Central memory CD8-positive, alpha-beta T cell (primary cell): ENCODE measurements at regions not wholly inside any gene's neighbourhood (a gene's known extent, or its start where the extent isn't known, plus 50 kb on each side); places are given as distances from the start of the nearest gene placed in this dataset.
"Not testable (repeated sequence)": the region's sequence is repeated elsewhere in the genome, so short reads cannot be mapped to it uniquely, and the experiment has no call there.

Experiments used
- ATAC-seq: fragments of 150-1000 bp; cut with Tn5 transposase; replicated peaks from 2 replicates; pipeline ENCODE4 v1.10.0; 2022; ENCODE audit warnings: mild to moderate bottlenecking, moderate FRiP score, moderate number of reproducible peaks; ENCODE audit not compliant: poor library complexity, severe bottlenecking; ENCODE audit errors: extremely low read depth
- DNase-seq, 2 donors: peaks; one replicate each; pipeline ENCODE4 v3.0.0; 2021; ENCODE audit warnings: low spot score in 2 of 2
- H3K27ac Mint-ChIP-seq: one replicate; pipeline ENCODE4 v1.8.0; 2022; ENCODE audit warnings: low read depth, mild to moderate bottlenecking, moderate library complexity, mixed read lengths
- H3K27me3 Mint-ChIP-seq: one replicate; pipeline ENCODE4 v1.8.0; 2022; ENCODE audit warnings: mixed read lengths
- H3K36me3 Mint-ChIP-seq: one replicate; pipeline ENCODE4 v1.8.0; 2022; ENCODE audit warnings: mild to moderate bottlenecking, moderate library complexity, mixed read lengths; ENCODE audit not compliant: insufficient read depth
- H3K4me1 Mint-ChIP-seq: one replicate; pipeline ENCODE4 v1.8.0; 2022; ENCODE audit warnings: mixed read lengths
- H3K4me3 Mint-ChIP-seq: one replicate; pipeline ENCODE4 v1.8.0; 2022; ENCODE audit warnings: mild to moderate bottlenecking, moderate library complexity, mixed read lengths
- H3K9me3 Mint-ChIP-seq: one replicate; pipeline ENCODE4 v1.8.0; 2022; ENCODE audit warnings: mixed read lengths

DNA sequence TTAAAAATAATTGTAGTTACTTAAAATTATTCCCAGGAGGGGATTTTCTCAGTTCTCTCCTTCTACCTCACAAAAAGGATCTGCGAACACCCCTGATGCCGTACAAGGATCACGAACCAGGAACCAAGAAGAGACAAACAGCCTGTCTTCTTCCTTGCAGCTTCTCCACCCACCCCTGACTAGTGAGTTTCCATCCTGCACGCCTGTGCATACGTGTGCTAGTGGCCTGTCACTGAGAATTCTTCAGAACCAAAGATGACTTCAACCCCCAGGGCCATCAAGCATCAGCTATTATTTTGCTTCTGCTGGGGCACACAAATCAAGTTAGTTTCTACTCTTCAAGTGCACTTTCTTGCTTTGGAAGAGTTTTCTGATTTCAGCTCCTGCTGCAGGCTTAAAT lies 175.5 kb upstream of the KLF6 start:
- Mint-ChIP-seq H3K36me3 (peaks cover 5% of the 10 kb centered on the region), H3K4me1 (peaks cover 40% of the 10 kb centered on the region), H3K27me3 (no peaks in the 10 kb centered on the region), H3K27ac (no peak overlapping the region), H3K4me3 (peak overlapping the region; percentile 76), H3K9me3 (no peaks in the 10 kb centered on the region)
- ATAC-seq = no peak
- no peak for DNase-seq

DNA sequence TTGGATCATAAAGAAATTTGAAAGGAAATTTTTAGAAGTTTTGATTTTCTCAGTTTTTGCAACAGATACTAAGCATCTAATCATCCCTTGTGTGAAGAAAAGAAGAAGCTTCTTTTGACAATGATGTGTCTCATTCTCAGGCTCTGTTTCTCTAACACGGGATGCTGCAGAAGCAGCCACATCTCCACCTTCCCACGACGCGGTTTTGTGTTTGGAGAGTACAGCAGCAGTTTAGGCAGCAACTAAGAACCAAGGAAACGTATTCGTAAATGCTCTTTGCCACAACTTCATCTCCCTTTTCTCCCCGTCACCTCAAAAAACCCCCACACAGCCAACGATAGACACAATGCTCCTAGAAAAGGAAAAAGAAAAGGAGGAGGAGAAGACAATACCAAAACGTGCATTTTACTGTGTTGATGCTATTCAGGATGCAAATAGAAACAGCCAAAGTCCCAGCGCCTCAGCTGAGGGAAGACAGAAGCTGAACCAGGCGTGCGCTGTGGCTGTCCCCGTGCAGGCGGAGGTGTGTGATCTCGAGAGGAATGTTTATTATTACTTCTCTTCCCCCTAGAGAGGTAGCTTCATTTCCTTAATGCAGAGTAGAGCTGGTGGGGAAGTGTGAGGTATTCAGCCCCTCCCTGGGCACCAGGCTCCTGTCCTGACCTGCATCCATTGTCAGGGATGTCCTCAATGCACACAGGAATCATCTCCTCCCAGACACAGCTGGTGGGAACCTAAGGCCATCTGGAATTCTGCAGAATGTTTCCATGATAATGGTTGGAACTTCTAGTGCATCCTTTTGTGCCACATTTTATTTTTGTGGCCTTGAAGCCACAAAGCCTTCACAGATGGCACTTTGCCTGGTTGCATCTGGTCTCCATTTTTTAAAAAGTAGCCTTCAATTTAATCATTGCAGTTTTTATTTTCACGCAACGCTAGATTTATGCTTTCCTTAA lies 174.6 kb upstream of the KLF6 start:
- peaks cover 40% of the 10 kb centered on the region for H3K4me1 Mint-ChIP-seq
- peak overlapping the region; percentile 56 for H3K4me3 Mint-ChIP-seq
- no peaks in the 10 kb centered on the region for H3K27me3 Mint-ChIP-seq
- no peak for ATAC-seq
- DNase-seq = no peak
- peak overlapping the region; percentile 60 for H3K27ac Mint-ChIP-seq
- H3K9me3 Mint-ChIP-seq = no peaks in the 10 kb centered on the region
- peaks cover 5% of the 10 kb centered on the region for H3K36me3 Mint-ChIP-seq

DNA sequence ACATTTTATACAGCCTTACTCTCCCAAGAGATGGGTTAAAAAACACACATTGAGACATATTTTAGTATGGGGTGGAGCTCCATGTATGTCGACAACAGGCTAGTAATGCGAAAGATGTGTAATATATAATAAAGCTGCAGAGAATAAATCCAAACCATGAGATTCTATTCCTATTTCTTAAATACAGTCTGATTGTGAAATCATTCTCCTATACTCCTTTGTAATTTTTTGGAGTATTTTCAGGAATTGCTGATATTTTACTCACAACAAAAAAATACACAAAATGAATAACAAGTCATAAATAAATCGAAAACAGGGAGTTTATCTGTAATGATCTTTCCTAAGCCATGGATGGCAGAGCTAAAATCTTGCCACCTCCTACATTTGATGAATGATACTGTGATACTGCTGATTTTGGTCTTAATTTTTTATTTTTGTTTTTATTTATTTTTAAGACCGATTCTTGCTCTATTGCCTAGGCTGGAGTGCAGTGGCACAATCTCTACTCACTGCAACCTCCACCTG lies 173.5 kb upstream of the KLF6 start:
- H3K27me3 Mint-ChIP-seq = no peaks in the 10 kb centered on the region
- H3K4me3 Mint-ChIP-seq = no peak overlapping the region
- no peak overlapping the region for H3K27ac Mint-ChIP-seq
- ATAC-seq (no peak), DNase-seq (no peak)
- H3K9me3 Mint-ChIP-seq = no peaks in the 10 kb centered on the region
- H3K4me1 Mint-ChIP-seq = peaks cover 37% of the 10 kb centered on the region
- H3K36me3 Mint-ChIP-seq = peaks cover 5% of the 10 kb centered on the region

DNA sequence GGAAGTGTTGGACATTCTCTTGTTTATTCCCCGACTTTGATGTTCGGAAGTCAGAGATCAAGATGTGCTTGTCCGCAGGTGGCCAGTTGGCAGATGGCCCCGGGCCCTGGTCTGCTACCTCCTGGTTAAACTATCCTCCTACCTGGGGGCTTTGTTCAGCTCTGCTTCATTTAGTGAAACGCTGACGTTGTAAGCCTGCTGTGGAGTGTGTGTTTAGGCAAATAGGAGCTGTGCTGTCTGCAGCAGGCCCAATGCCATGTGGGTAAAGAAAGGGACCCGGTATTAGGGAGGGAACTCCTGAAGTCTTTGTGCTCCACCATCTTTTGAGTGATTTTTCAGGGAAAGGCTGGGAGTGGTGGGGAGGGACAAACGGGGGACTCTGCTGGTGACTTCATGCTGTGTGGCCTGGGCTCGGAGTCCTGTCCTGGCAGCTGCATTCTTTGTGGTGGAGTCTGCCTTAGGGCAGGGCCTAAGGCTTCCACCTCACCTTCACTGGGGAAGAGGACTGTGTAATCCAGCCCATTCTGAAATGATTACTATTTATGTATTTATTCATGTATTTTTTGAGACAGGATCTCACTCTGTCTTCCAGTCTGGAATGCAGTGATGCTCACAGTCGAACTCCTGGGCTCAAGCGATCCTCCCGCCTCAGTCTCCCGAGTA lies 171.1 kb upstream of the KLF6 start:
- H3K4me3 Mint-ChIP-seq = no peak overlapping the region
- H3K27ac Mint-ChIP-seq = no peak overlapping the region
- ATAC-seq = no peak
- H3K4me1 Mint-ChIP-seq = peaks cover 28% of the 10 kb centered on the region
- H3K36me3 Mint-ChIP-seq = peaks cover 4% of the 10 kb centered on the region
- H3K9me3 Mint-ChIP-seq = no peaks in the 10 kb centered on the region
- no peaks in the 10 kb centered on the region for H3K27me3 Mint-ChIP-seq
- no peak for DNase-seq

DNA sequence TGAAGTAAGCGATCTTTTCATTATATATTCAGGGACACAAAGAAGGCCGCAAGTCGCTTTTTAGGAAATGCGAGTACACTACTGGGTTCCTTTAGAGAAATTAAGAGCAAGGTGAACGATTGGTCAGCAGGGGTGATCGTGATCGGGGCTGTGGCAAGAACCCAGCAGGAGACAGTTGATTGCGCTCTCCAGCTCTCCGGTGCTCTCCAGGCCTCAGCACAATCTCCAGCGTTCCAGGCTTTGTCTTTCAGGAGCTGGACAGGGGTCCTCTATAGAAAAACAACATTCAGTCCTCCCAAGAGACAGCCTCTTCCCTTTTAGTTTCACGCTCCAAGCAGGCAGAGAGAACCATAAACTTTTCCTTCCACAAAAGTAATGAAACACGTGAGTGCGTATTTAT lies 170.5 kb upstream of the KLF6 start:
- peak overlapping the region; percentile 35 for H3K27ac Mint-ChIP-seq
- H3K4me1 Mint-ChIP-seq = peaks cover 28% of the 10 kb centered on the region
- no peak for DNase-seq
- ATAC-seq = no peak
- H3K36me3 Mint-ChIP-seq = no peaks in the 10 kb centered on the region
- no peaks in the 10 kb centered on the region for H3K27me3 Mint-ChIP-seq
- no peaks in the 10 kb centered on the region for H3K9me3 Mint-ChIP-seq
- no peak overlapping the region for H3K4me3 Mint-ChIP-seq

DNA sequence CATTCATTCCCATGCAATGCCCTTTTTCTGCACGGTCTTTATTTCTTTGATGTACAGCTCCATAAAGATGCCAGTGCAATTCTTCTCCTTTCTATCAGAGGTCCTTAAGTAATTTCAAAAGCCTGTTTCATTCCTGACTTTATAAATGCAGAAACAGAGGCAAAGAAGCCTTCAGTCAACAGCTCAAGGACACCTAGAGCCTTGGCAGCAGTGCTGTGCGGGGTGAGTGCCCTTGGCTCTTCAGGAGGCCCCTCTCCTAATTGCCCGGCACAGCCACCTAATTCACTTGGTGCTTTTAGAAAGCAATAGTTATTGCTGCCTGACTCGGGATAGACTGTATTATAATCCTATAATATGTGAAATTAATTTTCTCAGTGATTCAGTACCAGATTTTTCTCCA lies 169.6 kb upstream of the KLF6 start:
- Mint-ChIP-seq H3K4me1 (peaks cover 32% of the 10 kb centered on the region), H3K36me3 (no peaks in the 10 kb centered on the region), H3K4me3 (no peak overlapping the region), H3K27ac (no peak overlapping the region), H3K9me3 (no peaks in the 10 kb centered on the region), H3K27me3 (no peaks in the 10 kb centered on the region)
- no peak for ATAC-seq
- no peak for DNase-seq

DNA sequence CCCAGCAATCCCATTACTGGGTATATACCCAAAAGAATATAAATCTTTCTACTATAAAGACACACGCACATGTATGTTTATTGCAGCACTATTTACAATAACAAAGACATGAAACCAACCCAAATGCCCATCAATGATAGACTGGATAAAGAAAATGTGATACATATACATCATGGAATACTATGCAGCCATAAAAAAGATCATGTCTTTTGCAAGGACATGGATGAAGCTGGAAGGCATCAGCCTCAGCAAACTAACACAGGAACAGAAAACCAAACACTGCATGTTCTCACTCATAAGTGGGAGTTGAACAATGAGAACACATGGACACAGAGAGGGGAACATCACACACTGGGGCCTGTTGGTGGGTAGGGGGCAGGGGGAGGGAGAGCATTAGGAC lies 169.0 kb upstream of the KLF6 start:
- not testable (repeated sequence) for ATAC-seq
- peaks cover 31% of the 10 kb centered on the region for H3K4me1 Mint-ChIP-seq

DNA sequence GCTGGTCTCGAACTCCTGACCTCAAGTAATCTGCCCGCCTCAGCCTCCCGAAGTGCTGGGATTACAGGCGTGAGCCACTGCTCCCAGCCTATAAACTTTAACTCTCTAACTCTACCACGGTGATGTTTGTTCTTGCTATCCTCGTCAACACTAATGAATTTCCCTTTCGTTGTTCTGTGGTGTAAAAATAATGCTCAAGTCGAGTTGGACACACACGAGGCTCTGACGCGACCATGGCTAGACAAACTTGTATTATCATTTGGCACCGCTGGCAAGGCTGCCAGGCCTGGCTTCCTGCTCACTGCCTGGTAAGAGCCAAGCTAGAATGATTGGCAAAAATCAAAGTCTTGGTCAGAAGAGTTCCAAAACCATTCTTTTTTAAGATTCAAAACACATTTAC lies 167.0 kb upstream of the KLF6 start:
- H3K27ac Mint-ChIP-seq = no peak overlapping the region
- ATAC-seq (no peak), DNase-seq (no peak)
- H3K4me3 Mint-ChIP-seq = no peak overlapping the region
- H3K9me3 Mint-ChIP-seq = no peaks in the 10 kb centered on the region
- no peaks in the 10 kb centered on the region for H3K27me3 Mint-ChIP-seq
- H3K4me1 Mint-ChIP-seq = peaks cover 46% of the 10 kb centered on the region
- peaks cover 4% of the 10 kb centered on the region for H3K36me3 Mint-ChIP-seq

More for the DNA sequence above, 169.0 kb upstream of the KLF6 start:
- not testable (repeated sequence) for H3K4me3 Mint-ChIP-seq, H3K27ac Mint-ChIP-seq, H3K36me3 Mint-ChIP-seq, H3K27me3 Mint-ChIP-seq, DNase-seq, H3K9me3 Mint-ChIP-seq

DNA sequence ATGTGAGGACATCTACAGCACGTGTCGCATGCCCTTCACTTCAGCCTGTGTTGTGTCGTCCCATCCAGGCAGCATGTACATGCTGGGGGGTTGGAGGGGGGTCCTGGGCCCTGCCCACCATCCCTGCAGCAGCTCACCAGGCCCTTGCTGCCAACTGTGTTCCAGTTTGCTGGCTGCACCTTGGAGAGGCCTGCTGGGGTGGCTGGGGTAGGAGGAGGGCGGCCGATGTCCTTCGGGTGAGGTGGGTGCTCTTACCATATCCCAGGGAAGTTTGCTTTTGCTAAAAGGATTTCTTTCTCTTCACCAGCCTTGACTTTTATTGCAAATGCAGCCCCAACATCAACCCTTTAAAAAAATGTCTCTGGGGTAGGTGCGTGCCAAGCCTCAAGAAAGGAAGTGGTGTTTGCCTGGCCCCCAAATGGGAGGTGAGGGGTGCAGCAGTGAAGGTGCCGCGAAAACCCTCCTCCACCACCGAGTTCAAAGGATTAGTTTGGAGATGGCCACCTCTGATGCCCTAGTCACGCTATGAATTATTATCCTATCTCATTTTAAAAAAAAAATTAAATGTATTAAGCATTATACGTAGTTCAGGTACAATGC lies 165.8 kb upstream of the KLF6 start:
- H3K27me3 Mint-ChIP-seq = no peaks in the 10 kb centered on the region
- peak in 1 of 2 donors; percentile 47 for DNase-seq
- H3K4me3 Mint-ChIP-seq = peak overlapping the region; percentile 58
- no peaks in the 10 kb centered on the region for H3K9me3 Mint-ChIP-seq
- peaks cover 7% of the 10 kb centered on the region for H3K36me3 Mint-ChIP-seq
- ATAC-seq = peak; percentile 35
- H3K27ac Mint-ChIP-seq = peak overlapping the region; percentile 100
- H3K4me1 Mint-ChIP-seq = peaks cover 57% of the 10 kb centered on the region

DNA sequence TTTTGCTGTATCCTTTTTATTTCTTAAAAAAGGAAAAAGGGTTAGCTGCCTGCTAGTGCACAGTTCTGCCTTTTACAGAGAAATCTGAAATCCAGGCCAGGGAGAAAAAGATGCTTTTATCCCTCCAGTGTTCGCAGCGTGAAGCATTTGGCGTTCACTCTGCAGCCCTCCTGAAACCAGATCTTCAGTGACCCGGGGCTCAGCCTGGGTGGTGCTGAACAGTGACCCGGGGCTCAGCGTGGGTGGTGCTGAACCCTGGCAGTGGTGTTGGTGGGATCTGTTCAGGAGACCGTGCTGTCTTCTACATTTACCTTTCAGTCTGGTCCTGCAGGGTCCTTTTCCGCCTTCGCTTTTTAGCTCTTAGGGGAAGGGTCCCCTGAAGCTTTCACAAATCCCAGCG lies 164.7 kb upstream of the KLF6 start:
- Mint-ChIP-seq H3K36me3 (peaks cover 7% of the 10 kb centered on the region), H3K4me1 (peaks cover 66% of the 10 kb centered on the region), H3K27me3 (no peaks in the 10 kb centered on the region), H3K9me3 (no peaks in the 10 kb centered on the region), H3K4me3 (peak overlapping the region; percentile 58), H3K27ac (peak overlapping the region; percentile 100)
- ATAC-seq = no peak
- DNase-seq = no peak

DNA sequence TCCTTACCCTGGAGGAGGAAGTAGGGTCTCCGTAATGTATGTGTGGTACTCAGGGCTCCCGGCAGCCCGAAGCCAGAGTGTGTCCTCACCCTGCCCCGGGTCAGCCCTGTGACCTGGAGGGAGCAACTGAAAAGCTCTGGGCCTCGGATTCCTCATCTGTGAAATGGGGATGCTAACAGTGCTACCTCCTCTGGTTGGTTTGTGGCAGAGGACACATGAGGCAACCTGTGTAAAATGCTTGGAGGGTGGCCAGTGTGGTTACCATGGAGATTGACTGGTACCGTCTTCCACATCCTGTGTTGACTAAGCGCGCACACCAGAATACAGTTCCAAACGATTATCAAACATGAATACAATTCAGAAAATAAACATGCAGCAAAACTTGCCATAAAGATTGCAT lies 163.8 kb upstream of the KLF6 start:
- Mint-ChIP-seq H3K4me1 (peaks cover 69% of the 10 kb centered on the region), H3K9me3 (no peaks in the 10 kb centered on the region), H3K27ac (peak overlapping the region; percentile 100)

More for the DNA sequence above, 163.8 kb upstream of the KLF6 start:
- no peaks in the 10 kb centered on the region for H3K27me3 Mint-ChIP-seq
- DNase-seq (peak; percentile 63 to 82), ATAC-seq (peak; percentile 94)
- H3K36me3 Mint-ChIP-seq = peaks cover 7% of the 10 kb centered on the region
- H3K4me3 Mint-ChIP-seq = peak overlapping the region; percentile 76
